Glutamatergic neuron (in vitro differentiated cells): ENCODE measurements at regions not wholly inside any gene's neighbourhood (a gene's known extent, or its start where the extent isn't known, plus 50 kb on each side); places are given as distances from the start of the nearest gene placed in this dataset.

Experiments
- DNase-seq: peaks from one replicate; pipeline ENCODE4 v3.0.0; 2022
- H3K27ac Mint-ChIP-seq: one replicate; pipeline ENCODE4 v1.8.0; 2020; ENCODE audit warnings: mild to moderate bottlenecking, mixed read lengths, inconsistent platforms; ENCODE audit not compliant: unreplicated experiment
- H3K27me3 Mint-ChIP-seq: one replicate; pipeline ENCODE4 v1.8.0; 2020; ENCODE audit warnings: mild to moderate bottlenecking, moderate library complexity, mixed read lengths, inconsistent platforms; ENCODE audit not compliant: unreplicated experiment
- H3K36me3 Mint-ChIP-seq: one replicate; pipeline ENCODE4 v1.8.0; 2020; ENCODE audit warnings: mild to moderate bottlenecking, mixed read lengths, inconsistent platforms; ENCODE audit not compliant: unreplicated experiment
- H3K4me1 Mint-ChIP-seq: one replicate; pipeline ENCODE4 v1.8.0; 2020; ENCODE audit warnings: mild to moderate bottlenecking, low read depth, mixed read lengths, inconsistent platforms; ENCODE audit not compliant: unreplicated experiment
- H3K4me3 Mint-ChIP-seq: one replicate; pipeline ENCODE4 v1.8.0; 2020; ENCODE audit warnings: mild to moderate bottlenecking, mixed read lengths, inconsistent platforms; ENCODE audit not compliant: unreplicated experiment
- H3K9me3 Mint-ChIP-seq: one replicate; pipeline ENCODE4 v1.8.0; 2020; ENCODE audit warnings: mild to moderate bottlenecking, moderate library complexity, mixed read lengths, inconsistent platforms; ENCODE audit not compliant: unreplicated experiment
- CTCF ChIP-seq: fragments of 200-600 bp; sonication (generic); IDR thresholded peaks from one replicate; pipeline ENCODE4 v1.5.0; 2021; ENCODE audit not compliant: partially characterized antibody, unreplicated experiment

GRCh38 chr1:104163912-104164476 lies 414.3 kb downstream of the AMY1C start:
- H3K27ac Mint-ChIP-seq = no peak overlapping the region
- H3K4me1 Mint-ChIP-seq = no peaks in the 10 kb centered on the region
- no peak overlapping the region for H3K4me3 Mint-ChIP-seq
- no peak for DNase-seq
- peaks cover 2% of the 10 kb centered on the region for H3K9me3 Mint-ChIP-seq
- no peak for TF ChIP-seq CTCF
- no peaks in the 10 kb centered on the region for H3K27me3 Mint-ChIP-seq
- H3K36me3 Mint-ChIP-seq = no peaks in the 10 kb centered on the region

- Mint-ChIP-seq H3K27ac (no peak overlapping the region), H3K27me3 (no peaks in the 10 kb centered on the region), H3K36me3 (no peaks in the 10 kb centered on the region), H3K9me3 (no peaks in the 10 kb centered on the region), H3K4me3 (no peak overlapping the region), H3K4me1 (peaks cover 2% of the 10 kb centered on the region)
- DNase-seq = no peak
- TF ChIP-seq CTCF = no peak
Measured at GRCh38 chr1:104172243-104172681, 422.6 kb downstream of the AMY1C start.

- H3K27me3 Mint-ChIP-seq = no peaks in the 10 kb centered on the region
- no peak for DNase-seq
- H3K27ac Mint-ChIP-seq = no peak overlapping the region
- H3K4me3 Mint-ChIP-seq = no peak overlapping the region
- no peak for TF ChIP-seq CTCF
- H3K4me1 Mint-ChIP-seq = no peaks in the 10 kb centered on the region
- peaks cover 2% of the 10 kb centered on the region for H3K9me3 Mint-ChIP-seq
- no peaks in the 10 kb centered on the region for H3K36me3 Mint-ChIP-seq
Measured at GRCh38 chr1:104182251-104182650, 432.6 kb downstream of the AMY1C start.

GRCh38 chr1:104189207-104189606 lies 439.5 kb downstream of the AMY1C start:
- TF ChIP-seq CTCF = no peak
- Mint-ChIP-seq H3K4me3 (no peak overlapping the region), H3K27ac (no peak overlapping the region), H3K36me3 (no peaks in the 10 kb centered on the region), H3K4me1 (no peaks in the 10 kb centered on the region), H3K9me3 (no peaks in the 10 kb centered on the region), H3K27me3 (no peaks in the 10 kb centered on the region)
- DNase-seq = no peak

GRCh38 chr1:104190821-104191220 lies 441.1 kb downstream of the AMY1C start:
- Mint-ChIP-seq H3K9me3 (no peaks in the 10 kb centered on the region), H3K4me1 (peaks cover 4% of the 10 kb centered on the region), H3K27ac (no peak overlapping the region), H3K27me3 (no peaks in the 10 kb centered on the region), H3K36me3 (no peaks in the 10 kb centered on the region), H3K4me3 (no peak overlapping the region)
- no peak for DNase-seq
- TF ChIP-seq CTCF = no peak
